ENCODE measurements at regions not wholly inside any gene's neighbourhood (a gene's known extent, or its start where the extent isn't known, plus 50 kb on each side); places are given as distances from the start of the nearest gene placed in this dataset.

DNA sequence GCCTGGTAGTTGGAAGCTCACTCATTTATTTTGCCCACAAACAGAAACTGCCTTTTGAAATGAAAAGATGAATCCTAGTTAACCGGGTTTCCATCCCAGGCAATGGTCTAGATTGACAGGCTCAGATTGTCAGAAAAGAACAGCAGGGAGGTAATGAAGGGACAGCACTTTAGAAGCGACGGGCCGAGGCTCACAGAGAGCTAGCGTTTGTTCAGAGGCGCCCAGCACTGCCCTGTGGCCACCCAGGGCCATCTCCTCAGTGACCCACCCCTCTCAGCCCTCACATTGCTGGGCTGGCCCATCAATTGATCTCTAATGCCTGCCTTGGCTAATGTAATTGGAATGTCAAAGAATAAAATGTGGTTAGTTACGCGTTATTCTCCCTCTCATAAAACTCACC lies 304.8 kb downstream of the CDCA7 start:
- TF ChIP-seq POLR2A (IDR thresholded peaks at IDR 0.05) (no peak), POLR2AphosphoS5 (IDR thresholded peaks at IDR 0.05) (no peak)
- TF ChIP-seq, protein P1, sequence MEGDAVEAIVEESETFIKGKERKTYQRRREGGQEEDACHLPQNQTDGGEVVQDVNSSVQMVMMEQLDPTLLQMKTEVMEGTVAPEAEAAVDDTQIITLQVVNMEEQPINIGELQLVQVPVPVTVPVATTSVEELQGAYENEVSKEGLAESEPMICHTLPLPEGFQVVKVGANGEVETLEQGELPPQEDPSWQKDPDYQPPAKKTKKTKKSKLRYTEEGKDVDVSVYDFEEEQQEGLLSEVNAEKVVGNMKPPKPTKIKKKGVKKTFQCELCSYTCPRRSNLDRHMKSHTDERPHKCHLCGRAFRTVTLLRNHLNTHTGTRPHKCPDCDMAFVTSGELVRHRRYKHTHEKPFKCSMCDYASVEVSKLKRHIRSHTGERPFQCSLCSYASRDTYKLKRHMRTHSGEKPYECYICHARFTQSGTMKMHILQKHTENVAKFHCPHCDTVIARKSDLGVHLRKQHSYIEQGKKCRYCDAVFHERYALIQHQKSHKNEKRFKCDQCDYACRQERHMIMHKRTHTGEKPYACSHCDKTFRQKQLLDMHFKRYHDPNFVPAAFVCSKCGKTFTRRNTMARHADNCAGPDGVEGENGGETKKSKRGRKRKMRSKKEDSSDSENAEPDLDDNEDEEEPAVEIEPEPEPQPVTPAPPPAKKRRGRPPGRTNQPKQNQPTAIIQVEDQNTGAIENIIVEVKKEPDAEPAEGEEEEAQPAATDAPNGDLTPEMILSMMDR (IDR thresholded peaks at IDR 0.05), result no peak

Measured in gastroesophageal sphincter (tissue), 3 donors.